ENCODE measurements at regions not wholly inside any gene's neighbourhood (a gene's known extent, or its start where the extent isn't known, plus 50 kb on each side); places are given as distances from the start of the nearest gene placed in this dataset.

DNA sequence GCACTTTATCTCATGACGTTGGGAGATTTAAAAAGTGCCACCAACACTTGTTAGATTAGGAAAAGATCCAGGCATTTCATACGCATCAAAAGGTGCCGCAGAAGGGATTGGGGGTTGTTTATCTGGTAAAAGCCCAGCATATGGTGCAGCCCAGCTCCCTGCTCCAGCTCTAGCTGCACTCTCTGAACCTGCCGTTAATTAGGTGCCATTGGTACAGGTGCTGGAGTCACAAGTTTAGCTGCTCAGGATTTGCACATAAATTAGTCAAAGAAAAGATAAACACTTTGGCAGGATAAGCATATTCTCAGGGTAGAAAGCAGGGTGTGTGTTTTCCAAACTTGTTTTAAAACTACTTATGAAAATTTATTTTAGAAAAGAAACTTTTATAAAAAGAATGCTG is 932.6 kb upstream of the TMEM132C start:
- DNase-seq (ENCODE audit: insufficient read length, low spot score): no peak
- TF ChIP-seq, protein P1, sequence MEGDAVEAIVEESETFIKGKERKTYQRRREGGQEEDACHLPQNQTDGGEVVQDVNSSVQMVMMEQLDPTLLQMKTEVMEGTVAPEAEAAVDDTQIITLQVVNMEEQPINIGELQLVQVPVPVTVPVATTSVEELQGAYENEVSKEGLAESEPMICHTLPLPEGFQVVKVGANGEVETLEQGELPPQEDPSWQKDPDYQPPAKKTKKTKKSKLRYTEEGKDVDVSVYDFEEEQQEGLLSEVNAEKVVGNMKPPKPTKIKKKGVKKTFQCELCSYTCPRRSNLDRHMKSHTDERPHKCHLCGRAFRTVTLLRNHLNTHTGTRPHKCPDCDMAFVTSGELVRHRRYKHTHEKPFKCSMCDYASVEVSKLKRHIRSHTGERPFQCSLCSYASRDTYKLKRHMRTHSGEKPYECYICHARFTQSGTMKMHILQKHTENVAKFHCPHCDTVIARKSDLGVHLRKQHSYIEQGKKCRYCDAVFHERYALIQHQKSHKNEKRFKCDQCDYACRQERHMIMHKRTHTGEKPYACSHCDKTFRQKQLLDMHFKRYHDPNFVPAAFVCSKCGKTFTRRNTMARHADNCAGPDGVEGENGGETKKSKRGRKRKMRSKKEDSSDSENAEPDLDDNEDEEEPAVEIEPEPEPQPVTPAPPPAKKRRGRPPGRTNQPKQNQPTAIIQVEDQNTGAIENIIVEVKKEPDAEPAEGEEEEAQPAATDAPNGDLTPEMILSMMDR (IDR thresholded peaks at IDR 0.05; ENCODE audit: insufficient read depth, missing control alignments): no peak
- FAIRE-seq: no peak

DNA sequence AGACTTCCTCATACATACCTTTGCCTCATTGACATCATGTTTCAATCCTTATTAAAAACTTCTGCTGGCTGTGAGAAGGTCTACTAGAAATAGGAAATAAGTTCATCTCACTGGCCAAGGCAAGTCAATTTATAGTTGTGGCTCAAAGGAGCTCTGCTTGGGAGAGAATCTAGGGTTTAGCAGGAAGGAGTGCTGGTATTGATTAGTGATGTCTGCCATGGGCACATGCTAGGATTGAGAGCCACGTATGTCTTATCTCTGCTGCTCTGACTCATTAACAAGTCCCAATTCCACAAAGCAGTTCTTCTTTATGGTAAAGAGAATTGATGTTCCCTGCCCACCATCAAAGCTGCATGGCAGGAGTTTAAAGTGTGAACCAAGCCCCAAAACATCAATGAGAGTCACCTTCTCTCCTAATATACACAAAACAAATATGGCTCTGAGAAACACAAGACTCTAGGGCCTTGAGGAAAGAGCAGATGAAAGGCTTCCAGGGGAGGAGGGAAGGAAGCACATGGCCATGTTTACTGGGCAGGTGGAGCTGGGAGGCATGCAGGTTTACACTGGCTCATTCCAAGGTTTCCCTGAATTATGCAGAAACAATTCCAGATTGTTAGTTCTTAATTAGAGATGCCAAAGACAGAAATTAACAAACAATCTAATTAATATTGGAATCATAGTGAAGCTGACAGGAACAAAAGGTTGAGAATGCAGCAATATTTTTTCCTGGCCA is 931.9 kb upstream of the TMEM132C start:
- DNase-seq (ENCODE audit: insufficient read length, low spot score) (no peak), FAIRE-seq (no peak)
- TF ChIP-seq, protein P1 (IDR thresholded peaks at IDR 0.05; ENCODE audit: insufficient read depth, missing control alignments): no peak

DNA sequence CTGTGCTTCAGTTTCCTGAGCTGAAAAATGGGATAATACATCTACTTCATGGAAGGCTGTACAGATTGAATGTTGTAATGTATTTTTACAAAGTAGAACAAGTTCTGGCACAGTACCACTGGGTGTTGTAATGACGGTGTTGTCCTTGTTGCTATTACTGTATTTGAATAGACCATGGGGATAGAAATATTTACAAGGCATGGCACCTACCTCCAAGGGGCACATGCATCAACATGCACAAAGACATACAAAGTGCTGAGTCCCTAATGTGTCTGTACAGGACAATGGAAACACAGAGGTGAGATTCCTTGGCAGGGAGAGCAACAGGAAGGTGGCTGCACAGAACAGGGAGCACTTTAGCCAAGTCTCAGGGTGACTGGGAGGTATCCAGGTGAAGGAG is 930.6 kb upstream of the TMEM132C start:
- TF ChIP-seq, protein P1 (IDR thresholded peaks at IDR 0.05; ENCODE audit: insufficient read depth, missing control alignments): no peak
- DNase-seq (ENCODE audit: insufficient read length, low spot score) (no peak), FAIRE-seq (no peak)

DNA sequence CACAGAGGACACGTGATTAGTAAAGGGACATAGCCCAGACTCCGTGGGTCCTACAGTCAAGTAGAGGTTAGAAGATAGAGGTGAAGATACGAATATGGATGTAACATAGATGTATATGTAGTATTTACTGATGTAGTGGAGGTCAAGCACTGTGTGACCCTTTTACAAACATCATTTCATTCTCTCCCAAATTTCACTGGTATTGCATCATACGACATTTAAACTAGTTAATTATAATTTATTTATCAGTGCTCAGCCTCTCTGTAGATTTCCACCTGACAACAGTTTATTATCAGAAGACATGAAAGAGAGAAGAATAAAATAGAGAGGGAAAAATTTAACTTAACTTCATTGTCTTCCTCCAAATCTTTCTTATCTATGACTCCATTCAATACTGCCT is 927.9 kb upstream of the TMEM132C start:
- no peak for FAIRE-seq
- DNase-seq (ENCODE audit: insufficient read length, low spot score): no peak
- TF ChIP-seq, protein P1 (IDR thresholded peaks at IDR 0.05; ENCODE audit: insufficient read depth, missing control alignments): no peak

DNA sequence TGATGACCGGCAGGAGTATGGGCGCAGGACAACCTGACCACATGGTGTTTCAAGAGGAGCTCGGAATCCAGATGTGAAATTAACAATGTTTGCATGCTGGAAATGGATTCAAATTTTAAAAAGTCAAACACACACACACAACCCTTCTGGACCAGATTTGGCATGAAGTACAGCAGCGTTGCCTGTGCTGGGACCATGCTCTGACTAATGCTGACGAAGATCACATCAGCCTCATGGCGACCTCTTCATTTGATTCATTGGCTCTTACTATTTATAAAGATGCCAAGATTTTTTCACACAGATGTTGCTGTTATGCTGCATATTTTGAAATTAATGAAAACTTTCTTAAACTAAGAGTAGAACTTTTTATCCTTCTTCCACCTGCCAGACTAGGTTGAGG is 926.6 kb upstream of the TMEM132C start:
- DNase-seq (ENCODE audit: insufficient read length, low spot score) (no peak), FAIRE-seq (no peak)
- TF ChIP-seq, protein P1 (IDR thresholded peaks at IDR 0.05; ENCODE audit: insufficient read depth, missing control alignments): no peak

DNA sequence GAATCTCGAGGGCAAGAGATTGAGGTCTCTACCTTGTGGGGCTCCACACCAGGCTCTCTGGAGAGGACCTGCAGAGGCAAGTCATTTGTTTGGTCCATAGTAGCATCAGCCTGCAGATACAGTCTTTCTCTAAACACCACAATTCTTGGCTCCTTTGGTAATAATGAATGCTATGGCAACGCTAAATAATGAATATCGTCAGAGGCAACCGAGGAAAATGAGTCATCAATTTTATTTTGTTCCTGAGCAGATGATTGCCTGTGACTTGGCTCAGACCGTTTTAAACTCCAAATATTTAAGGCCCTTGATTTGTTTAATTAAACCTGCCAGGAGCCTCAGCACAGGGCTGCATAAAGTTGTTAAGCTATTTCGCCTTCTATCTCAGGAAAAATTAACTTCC is 924.1 kb upstream of the TMEM132C start:
- FAIRE-seq (no peak), DNase-seq (ENCODE audit: insufficient read length, low spot score) (no peak)
- TF ChIP-seq, protein P1 (IDR thresholded peaks at IDR 0.05; ENCODE audit: insufficient read depth, missing control alignments): no peak

DNA sequence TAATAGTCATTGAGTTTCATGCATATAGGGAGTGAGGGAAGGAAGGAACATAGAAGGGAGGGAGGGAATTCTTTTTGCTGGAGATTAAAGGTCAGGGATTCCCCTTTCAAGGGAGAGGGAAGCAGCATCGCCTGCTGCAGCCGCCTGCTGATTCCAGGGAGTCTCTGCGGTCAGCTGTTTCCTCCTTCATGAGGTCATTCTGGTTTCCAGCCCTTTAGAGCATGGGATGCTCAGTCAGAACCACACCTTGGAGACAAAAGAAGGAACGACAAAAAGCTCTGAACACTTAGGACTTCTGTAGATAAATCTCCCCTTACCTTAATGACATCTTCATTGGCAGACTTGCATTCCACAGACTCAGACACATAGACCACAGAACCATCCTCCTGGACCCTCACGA is 923.0 kb upstream of the TMEM132C start:
- FAIRE-seq (no peak), DNase-seq (ENCODE audit: insufficient read length, low spot score) (no peak)
- TF ChIP-seq, protein P1 (IDR thresholded peaks at IDR 0.05; ENCODE audit: insufficient read depth, missing control alignments): no peak
